ENCODE measurements at regions not wholly inside any gene's neighbourhood (a gene's known extent, or its start where the extent isn't known, plus 50 kb on each side); places are given as distances from the start of the nearest gene placed in this dataset.

GRCh38 chr11:29251738-29252137, 765.1 kb downstream of the KCNA4 start:
- Histone ChIP-seq H3K4me3 (ENCODE audit: low read length) (no peak overlapping the region), H3K27me3 (ENCODE audit: control insufficient read depth in 1 of 2, insufficient read depth in 2 of 2, low read length in 2 of 2) (no peaks in the 10 kb centered on the region), H3K36me3 (ENCODE audit: insufficient read depth, low read length) (no peaks in the 10 kb centered on the region), H3K27ac (ENCODE audit: low read depth in 1 of 2, low read length in 2 of 2) (no peak overlapping the region), H3K4me1 (ENCODE audit: insufficient read depth, low read length) (no peaks in the 10 kb centered on the region), H3K9me3 (ENCODE audit: control insufficient read depth in 1 of 2, insufficient read depth in 1 of 2, low read length in 2 of 2) (no peaks in the 10 kb centered on the region)
- no peak for TF ChIP-seq CTCF (IDR thresholded peaks at IDR 0.05)
- ATAC-seq (ENCODE audit: poor library complexity): no peak
- intact Hi-C loops (cut with DNase I, micrococcal nuclease): loop anchor here in 1 of 2 experiments (10.0 kb wide), 1 partner anchor 57 kb away; no protein-coding TSS in a partner anchor
- CTCF ChIA-PET: no interaction called here
- H3K9me3 Mint-ChIP-seq: peaks cover 6% of the 10 kb centered on the region
- H3K4me3 Mint-ChIP-seq: no peak overlapping the region
- H3K27ac Mint-ChIP-seq: no peak overlapping the region
- no peak for DNase-seq
- no peaks in the 10 kb centered on the region for H3K36me3 Mint-ChIP-seq (ENCODE audit: low read depth)
- POLR2A ChIA-PET: no interaction called here
- H3K27me3 Mint-ChIP-seq: no peaks in the 10 kb centered on the region
- H3K4me1 Mint-ChIP-seq (ENCODE audit: low read depth): no peaks in the 10 kb centered on the region

- Mint-ChIP-seq H3K4me1 (ENCODE audit: low read depth) (no peaks in the 10 kb centered on the region), H3K27me3 (no peaks in the 10 kb centered on the region), H3K36me3 (ENCODE audit: low read depth) (no peaks in the 10 kb centered on the region), H3K9me3 (peaks cover 6% of the 10 kb centered on the region), H3K4me3 (no peak overlapping the region), H3K27ac (no peak overlapping the region)
- no peak for ATAC-seq (ENCODE audit: poor library complexity)
- CTCF ChIA-PET: no interaction called here
- H3K4me1 ChIP-seq (ENCODE audit: insufficient read depth, low read length): no peaks in the 10 kb centered on the region
- no peak for DNase-seq
- H3K36me3 ChIP-seq (ENCODE audit: insufficient read depth, low read length): no peaks in the 10 kb centered on the region
- H3K27ac ChIP-seq (ENCODE audit: low read depth in 1 of 2, low read length in 2 of 2): no peak overlapping the region
- POLR2A ChIA-PET: no interaction called here
- TF ChIP-seq CTCF (IDR thresholded peaks at IDR 0.05): no peak
- H3K9me3 ChIP-seq (ENCODE audit: control insufficient read depth in 1 of 2, insufficient read depth in 1 of 2, low read length in 2 of 2): no peaks in the 10 kb centered on the region
- H3K27me3 ChIP-seq (ENCODE audit: control insufficient read depth in 1 of 2, insufficient read depth in 2 of 2, low read length in 2 of 2): no peaks in the 10 kb centered on the region
- intact Hi-C loops (cut with DNase I, micrococcal nuclease): loop anchor here in 1 of 2 experiments (10.0 kb wide), 1 partner anchor 55 kb away; no protein-coding TSS in a partner anchor
- no peak overlapping the region for H3K4me3 ChIP-seq (ENCODE audit: low read length)
Measured at GRCh38 chr11:29249713-29250112, 767.1 kb downstream of the KCNA4 start.

GRCh38 chr11:29244355-29244754, 772.5 kb downstream of the KCNA4 start:
- POLR2A ChIA-PET: no interaction called here
- no peak overlapping the region for H3K4me3 Mint-ChIP-seq
- H3K27ac Mint-ChIP-seq: no peak overlapping the region

More at GRCh38 chr11:29244355-29244754, 772.5 kb downstream of the KCNA4 start:
- H3K36me3 Mint-ChIP-seq (ENCODE audit: low read depth): no peaks in the 10 kb centered on the region
- intact Hi-C loops (cut with DNase I, micrococcal nuclease): no loop called here
- H3K27me3 Mint-ChIP-seq: no peaks in the 10 kb centered on the region
- no peak for ATAC-seq (ENCODE audit: poor library complexity)
- Histone ChIP-seq H3K36me3 (ENCODE audit: insufficient read depth, low read length) (no peaks in the 10 kb centered on the region), H3K27me3 (ENCODE audit: control insufficient read depth in 1 of 2, insufficient read depth in 2 of 2, low read length in 2 of 2) (no peaks in the 10 kb centered on the region), H3K4me1 (ENCODE audit: insufficient read depth, low read length) (no peaks in the 10 kb centered on the region), H3K9me3 (ENCODE audit: control insufficient read depth in 1 of 2, insufficient read depth in 1 of 2, low read length in 2 of 2) (no peaks in the 10 kb centered on the region), H3K27ac (ENCODE audit: low read depth in 1 of 2, low read length in 2 of 2) (no peak overlapping the region), H3K4me3 (ENCODE audit: low read length) (no peak overlapping the region)
- CTCF ChIA-PET: no interaction called here
- no peak for DNase-seq
- H3K4me1 Mint-ChIP-seq (ENCODE audit: low read depth): no peaks in the 10 kb centered on the region
- peaks cover 17% of the 10 kb centered on the region for H3K9me3 Mint-ChIP-seq
- TF ChIP-seq CTCF (IDR thresholded peaks at IDR 0.05): no peak

All from CD4-positive, alpha-beta T cell (primary cell).